Transverse colon (tissue), 4 donors: ENCODE measurements at regions not wholly inside any gene's neighbourhood (a gene's known extent, or its start where the extent isn't known, plus 50 kb on each side); places are given as distances from the start of the nearest gene placed in this dataset.

Source experiments
- DNase-seq: peaks from one replicate; pipeline ENCODE4 v3.0.0-alpha.2; 2019
- H3K27ac ChIP-seq, 4 donors: fragments of 200-600 bp; sonication (generic); 2 replicates each; pipeline ENCODE4 v1.5.1; 2016 to 2018; ENCODE audit warnings: inconsistent platforms in 4 of 4
- H3K27me3 ChIP-seq: fragments of 200-600 bp; sonication (generic); 2 replicates; pipeline ENCODE4 v1.5.1; 2017; ENCODE audit warnings: inconsistent platforms
- H3K36me3 ChIP-seq, 4 donors: fragments of 200-600 bp; sonication (generic); 2 replicates each; pipeline ENCODE4 v1.5.1; 2017 to 2019; ENCODE audit warnings: inconsistent platforms in 4 of 4
- H3K4me1 ChIP-seq, 4 donors: fragments of 200-600 bp; sonication (generic); 2 replicates each; pipeline ENCODE4 v1.5.1; 2017 to 2020; ENCODE audit warnings: inconsistent platforms in 4 of 4
- H3K4me3 ChIP-seq, 4 donors: fragments of 200-600 bp; sonication (generic); 1 replicate in 1 of 4; 2 replicates in 3 of 4; pipeline versions ENCODE4 v1.5.1 to v1.6.1; 2017 to 2019; ENCODE audit warnings: inconsistent platforms in 4 of 4
- H3K9me3 ChIP-seq, 2 donors: fragments of 200-600 bp; sonication (generic); 2 replicates each; pipeline ENCODE4 v1.5.1; 2017 to 2019; ENCODE audit warnings: inconsistent platforms in 2 of 2
- CTCF ChIP-seq, 5 experiments: fragments of 200-600 bp in 3 of 5; fragments of 450-650 bp in 2 of 5; sonication (generic) in 3 of 5; IDR thresholded peaks; 1 replicate in 2 of 5; 2 replicates in 3 of 5; pipeline ENCODE4 v1.5.1; 2016 to 2017; ENCODE audit warnings: antibody characterized with exemption in 5 of 5, inconsistent platforms in 3 of 5, mild to moderate bottlenecking in 2 of 5, moderate library complexity in 1 of 5
- EP300 ChIP-seq: sonication (generic); formaldehyde crosslinking; IDR thresholded peaks from one replicate; pipeline ENCODE4 v1.6.1; 2017; ENCODE audit warnings: antibody characterized with exemption, low read depth
- POLR2A ChIP-seq: fragments of 450-650 bp; IDR thresholded peaks from one replicate; pipeline ENCODE4 v1.6.1; 2016; ENCODE audit warnings: antibody characterized with exemption, mild to moderate bottlenecking, moderate library complexity
- POLR2AphosphoS5 ChIP-seq, 3 donors: sonication (generic); formaldehyde crosslinking; IDR thresholded peaks; one replicate each; pipeline ENCODE4 v1.6.1; 2016; ENCODE audit warnings: antibody characterized with exemption in 3 of 3
- WGBS, 2 donors: methylation state at CpG; one replicate each; pipeline ENCODE4 v1.1.5; 2018; ENCODE audit warnings: low coverage in 1 of 2; 5-methylcytosine and 5-hydroxymethylcytosine counted together
- in situ Hi-C, 4 donors: fragments of 200-750 bp; cut with MboI; loops; one replicate each; pipeline versions ENCODE4 v1.15.0 to v1.15.1; 2017; ENCODE audit warnings: low sequenced_read_pairs in 3 of 4, low pct_ligation_motif_present in 1 of 4, low pct_unique_long_range_greater_than_20kb in 1 of 4
- intact Hi-C: fragments of 100-400 bp; cut with DNase I; formaldehyde crosslinking; loops from one replicate; pipeline ENCODE4 v1.15.1; 2023; ENCODE audit warnings: low total_unique reads

- no peak overlapping the region for H3K27ac ChIP-seq
- no peaks in the 10 kb centered on the region for H3K36me3 ChIP-seq
- no peaks in the 10 kb centered on the region for H3K4me1 ChIP-seq
- no peak overlapping the region for H3K4me3 ChIP-seq
- DNase-seq = no peak
- H3K9me3 ChIP-seq = no peaks in the 10 kb centered on the region
- TF ChIP-seq CTCF (IDR thresholded peaks at IDR 0.05) (no peak), POLR2A (no peak), POLR2AphosphoS5 (IDR thresholded peaks at IDR 0.05) (no peak), EP300 (no peak)
- 50 to 72% methylated on average over 1 to 2 of the region's 2 CpGs for WGBS, 2 donors
- intact Hi-C loops (no loop called here), in situ Hi-C loops (no loop called here)
- no peaks in the 10 kb centered on the region for H3K27me3 ChIP-seq
Observed at GRCh38 chr3:134704133-134704532, 53.3 kb upstream of the KY start.

GRCh38 chr3:134704556-134704955, 53.7 kb upstream of the KY start:
- in situ Hi-C loops = no loop called here
- intact Hi-C loops = no loop called here
- no peaks in the 10 kb centered on the region for H3K36me3 ChIP-seq
- no peak overlapping the region for H3K27ac ChIP-seq
- no peaks in the 10 kb centered on the region for H3K4me1 ChIP-seq
- TF ChIP-seq CTCF (IDR thresholded peaks at IDR 0.05) = no peak
- no peak for TF ChIP-seq POLR2AphosphoS5 (IDR thresholded peaks at IDR 0.05)
- TF ChIP-seq POLR2A = no peak
- H3K9me3 ChIP-seq = no peaks in the 10 kb centered on the region
- no peak overlapping the region for H3K4me3 ChIP-seq
- 40% methylated on average over 1 of the region's 1 CpG; no CpG with 5 or more reads in 1 of the 2 donors for WGBS, 2 donors
- no peak for DNase-seq
- no peaks in the 10 kb centered on the region for H3K27me3 ChIP-seq

- in situ Hi-C loops (no loop called here), intact Hi-C loops (no loop called here)
- Histone ChIP-seq H3K36me3 (no peaks in the 10 kb centered on the region), H3K9me3 (no peaks in the 10 kb centered on the region), H3K4me1 (no peaks in the 10 kb centered on the region), H3K27me3 (no peaks in the 10 kb centered on the region), H3K4me3 (no peak overlapping the region), H3K27ac (no peak overlapping the region)
- TF ChIP-seq POLR2A (no peak), CTCF (IDR thresholded peaks at IDR 0.05) (no peak), POLR2AphosphoS5 (IDR thresholded peaks at IDR 0.05) (no peak), EP300 (no peak)
- DNase-seq = no peak
- 45 to 74% methylated on average over 1 to 2 of the region's 2 CpGs for WGBS, 2 donors
Observed at GRCh38 chr3:134707908-134708597, 57.2 kb upstream of the KY start.

GRCh38 chr3:134708671-134709070, 57.8 kb upstream of the KY start:
- no peaks in the 10 kb centered on the region for H3K4me1 ChIP-seq
- no peaks in the 10 kb centered on the region for H3K36me3 ChIP-seq
- DNase-seq = no peak
- 86 to 100% methylated on average over 2 of the region's 2 CpGs for WGBS, 2 donors
- H3K9me3 ChIP-seq = no peaks in the 10 kb centered on the region
- H3K27me3 ChIP-seq = no peaks in the 10 kb centered on the region
- H3K27ac ChIP-seq = no peak overlapping the region
- intact Hi-C loops (no loop called here), in situ Hi-C loops (no loop called here)
- TF ChIP-seq CTCF (IDR thresholded peaks at IDR 0.05) (no peak), POLR2A (no peak), EP300 (no peak), POLR2AphosphoS5 (IDR thresholded peaks at IDR 0.05) (no peak)
- H3K4me3 ChIP-seq = no peak overlapping the region
